GM23248 (cell line): ENCODE measurements at regions not wholly inside any gene's neighbourhood (a gene's known extent, or its start where the extent isn't known, plus 50 kb on each side); places are given as distances from the start of the nearest gene placed in this dataset.

Experiments
- EZH2 ChIP-seq: fragments of 200-600 bp; sonication (generic); IDR thresholded peaks from 2 replicates; pipeline ENCODE4 v1.6.1; 2018; ENCODE audit warnings: antibody characterized with exemption, mild to moderate bottlenecking; ENCODE audit not compliant: insufficient read depth, poor library complexity, severe bottlenecking
- EZH2phosphoT487 ChIP-seq: fragments of 200-600 bp; sonication (generic); IDR thresholded peaks from 2 replicates; pipeline ENCODE4 v1.6.1; 2018; ENCODE audit warnings: antibody characterized with exemption, moderate library complexity, mild to moderate bottlenecking, low read depth; ENCODE audit not compliant: insufficient read depth

DNA sequence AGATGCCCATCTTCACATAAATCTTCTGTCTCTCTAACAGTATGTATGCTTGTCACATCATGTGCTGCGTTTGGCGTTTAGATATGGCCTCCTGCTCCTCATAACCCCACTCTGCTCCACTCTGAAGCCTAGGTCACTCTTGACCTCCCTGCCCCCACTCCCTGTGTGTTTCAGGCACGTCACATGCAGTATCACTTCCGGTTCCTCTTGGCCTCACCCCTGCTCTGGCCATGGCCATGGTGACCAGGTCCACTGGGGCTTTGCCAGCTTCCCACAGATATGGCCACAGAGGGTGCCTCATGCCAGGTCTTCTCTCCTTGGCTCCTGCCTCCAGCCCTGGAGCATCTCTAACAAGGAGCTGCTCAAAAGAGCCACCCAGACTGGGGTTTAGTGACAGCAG is 160.0 kb downstream of the RNF152 start:
- TF ChIP-seq EZH2, result no peak
- TF ChIP-seq EZH2phosphoT487, result no peak
